ENCODE measurements at regions not wholly inside any gene's neighbourhood (a gene's known extent, or its start where the extent isn't known, plus 50 kb on each side); places are given as distances from the start of the nearest gene placed in this dataset.

GRCh38 chr6:95867205-95867604 lies 148.6 kb upstream of the FUT9 start:
- TF ChIP-seq, protein P1, sequence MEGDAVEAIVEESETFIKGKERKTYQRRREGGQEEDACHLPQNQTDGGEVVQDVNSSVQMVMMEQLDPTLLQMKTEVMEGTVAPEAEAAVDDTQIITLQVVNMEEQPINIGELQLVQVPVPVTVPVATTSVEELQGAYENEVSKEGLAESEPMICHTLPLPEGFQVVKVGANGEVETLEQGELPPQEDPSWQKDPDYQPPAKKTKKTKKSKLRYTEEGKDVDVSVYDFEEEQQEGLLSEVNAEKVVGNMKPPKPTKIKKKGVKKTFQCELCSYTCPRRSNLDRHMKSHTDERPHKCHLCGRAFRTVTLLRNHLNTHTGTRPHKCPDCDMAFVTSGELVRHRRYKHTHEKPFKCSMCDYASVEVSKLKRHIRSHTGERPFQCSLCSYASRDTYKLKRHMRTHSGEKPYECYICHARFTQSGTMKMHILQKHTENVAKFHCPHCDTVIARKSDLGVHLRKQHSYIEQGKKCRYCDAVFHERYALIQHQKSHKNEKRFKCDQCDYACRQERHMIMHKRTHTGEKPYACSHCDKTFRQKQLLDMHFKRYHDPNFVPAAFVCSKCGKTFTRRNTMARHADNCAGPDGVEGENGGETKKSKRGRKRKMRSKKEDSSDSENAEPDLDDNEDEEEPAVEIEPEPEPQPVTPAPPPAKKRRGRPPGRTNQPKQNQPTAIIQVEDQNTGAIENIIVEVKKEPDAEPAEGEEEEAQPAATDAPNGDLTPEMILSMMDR (IDR thresholded peaks at IDR 0.05): no peak
- TF ChIP-seq NFYB (CRISPR knock-in tag; conservative IDR thresholded peaks at IDR 0.05; ENCODE audit: low read depth) (no peak), ATF3 (CRISPR knock-in tag; conservative IDR thresholded peaks at IDR 0.05) (no peak)
